ENCODE measurements at regions not wholly inside any gene's neighbourhood (a gene's known extent, or its start where the extent isn't known, plus 50 kb on each side); places are given as distances from the start of the nearest gene placed in this dataset.

DNA sequence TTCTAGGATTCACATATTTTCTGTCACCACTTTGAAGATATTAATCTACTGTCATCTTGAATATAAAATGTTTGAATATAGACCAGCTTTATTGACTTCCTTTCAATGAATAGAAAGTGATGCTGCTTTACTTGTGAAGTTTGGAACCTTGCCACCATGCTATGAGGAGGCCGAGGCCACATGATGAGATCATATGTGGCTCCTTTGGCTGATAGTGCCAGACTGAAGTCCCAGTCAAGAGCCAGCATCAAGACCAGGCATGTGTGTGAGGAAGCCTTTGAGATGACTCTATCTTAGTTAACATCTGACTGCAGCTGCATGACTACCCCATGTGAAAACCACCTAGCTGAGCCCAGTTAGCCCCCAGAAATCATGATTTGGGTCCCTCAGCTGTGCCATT lies 169.5 kb downstream of the OTOR start:
- 0% methylated on average over 1 of the region's 1 CpG for whole genome bisulfite sequencing (ENCODE audit: low lambda C conversion rate)
- no peak for DNase-seq

DNA sequence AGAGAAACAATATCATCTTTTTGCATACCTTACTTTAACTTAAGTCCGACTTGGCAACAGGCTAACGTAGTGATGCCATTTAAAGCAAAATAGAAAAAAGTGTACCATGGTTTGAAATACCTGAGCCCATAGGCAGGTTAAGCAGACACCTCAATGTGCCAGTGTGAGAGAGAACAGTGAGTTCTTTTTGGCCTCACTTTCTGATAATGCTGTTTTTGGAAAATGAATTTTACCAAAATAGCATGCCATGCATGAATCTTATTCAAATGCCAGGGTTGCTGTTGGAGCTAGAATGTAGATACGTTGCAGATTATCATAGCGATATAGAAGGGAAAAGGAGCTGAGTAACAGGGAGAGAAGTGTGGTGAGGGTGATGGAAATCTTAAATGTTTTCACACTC lies 170.2 kb downstream of the OTOR start:
- Histone ChIP-seq H3K9me2 (no peaks in the 10 kb centered on the region), H3K27me3 (ENCODE audit: insufficient read depth) (no peaks in the 10 kb centered on the region), H3K4me2 (no peak overlapping the region), H4K20me1 (ENCODE audit: insufficient read depth) (no peaks in the 10 kb centered on the region), H3K4me1 (ENCODE audit: control insufficient read depth in 1 of 2, insufficient read depth in 2 of 2, low read depth in 1 of 2, low read length in 1 of 2) (no peaks in the 10 kb centered on the region; a peak in 1 of 4 replicates), H3K9ac (no peak overlapping the region), H3K4me3 (ENCODE audit: low read depth in 2 of 2, low read length in 1 of 2) (no peak overlapping the region), H3K36me3 (replicated peaks in 1 of 2; ENCODE audit: control insufficient read depth in 1 of 2, insufficient read depth in 2 of 2, low read length in 1 of 2) (no peaks in the 10 kb centered on the region), H2AFZ (ENCODE audit: low read depth) (no peak overlapping the region), H3K79me2 (ENCODE audit: insufficient read depth) (no peaks in the 10 kb centered on the region), H3K9me3 (no peaks in the 10 kb centered on the region), H3F3A (replicated peaks; ENCODE audit: insufficient read depth) (no peaks in the 10 kb centered on the region), H3K27ac (ENCODE audit: low read depth in 2 of 2, low read length in 1 of 2) (no peak overlapping the region)
- 34% methylated on average over 4 of the region's 4 CpGs for WGBS (ENCODE audit: low lambda C conversion rate)
- ChIA-PET CTCF (no interaction called here), POLR2A (no interaction called here)
- DNase-seq = no peak
- no peak for TF ChIP-seq GABPA (IDR thresholded peaks at IDR 0.05; ENCODE audit: low read depth)
- TF ChIP-seq RAD21 (IDR thresholded peaks at IDR 0.05; ENCODE audit: low read length) = no peak
- no peak for TF ChIP-seq POLR2AphosphoS5 (IDR thresholded peaks at IDR 0.05; ENCODE audit: low read depth, low read length)
- TF ChIP-seq RFX5 (IDR thresholded peaks at IDR 0.05; ENCODE audit: low read length) = no peak
- TF ChIP-seq, protein P1, sequence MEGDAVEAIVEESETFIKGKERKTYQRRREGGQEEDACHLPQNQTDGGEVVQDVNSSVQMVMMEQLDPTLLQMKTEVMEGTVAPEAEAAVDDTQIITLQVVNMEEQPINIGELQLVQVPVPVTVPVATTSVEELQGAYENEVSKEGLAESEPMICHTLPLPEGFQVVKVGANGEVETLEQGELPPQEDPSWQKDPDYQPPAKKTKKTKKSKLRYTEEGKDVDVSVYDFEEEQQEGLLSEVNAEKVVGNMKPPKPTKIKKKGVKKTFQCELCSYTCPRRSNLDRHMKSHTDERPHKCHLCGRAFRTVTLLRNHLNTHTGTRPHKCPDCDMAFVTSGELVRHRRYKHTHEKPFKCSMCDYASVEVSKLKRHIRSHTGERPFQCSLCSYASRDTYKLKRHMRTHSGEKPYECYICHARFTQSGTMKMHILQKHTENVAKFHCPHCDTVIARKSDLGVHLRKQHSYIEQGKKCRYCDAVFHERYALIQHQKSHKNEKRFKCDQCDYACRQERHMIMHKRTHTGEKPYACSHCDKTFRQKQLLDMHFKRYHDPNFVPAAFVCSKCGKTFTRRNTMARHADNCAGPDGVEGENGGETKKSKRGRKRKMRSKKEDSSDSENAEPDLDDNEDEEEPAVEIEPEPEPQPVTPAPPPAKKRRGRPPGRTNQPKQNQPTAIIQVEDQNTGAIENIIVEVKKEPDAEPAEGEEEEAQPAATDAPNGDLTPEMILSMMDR (IDR thresholded peaks at IDR 0.05) = no peak
- TF ChIP-seq EP300 (IDR thresholded peaks at IDR 0.05; ENCODE audit: borderline replicate concordance in 1 of 2, low read depth in 1 of 2, low read length in 1 of 2) = no peak
- no peak for TF ChIP-seq CHD2 (IDR thresholded peaks at IDR 0.05; ENCODE audit: low read length, partially characterized antibody)
- TF ChIP-seq NFIC (IDR thresholded peaks at IDR 0.05; ENCODE audit: borderline replicate concordance) = no peak
- no peak for TF ChIP-seq SIN3A (IDR thresholded peaks at IDR 0.05; ENCODE audit: borderline replicate concordance, low read depth, low read length)
- no peak for TF ChIP-seq PBX3 (IDR thresholded peaks at IDR 0.05)

More for the DNA sequence above, 169.5 kb downstream of the OTOR start:
- no peaks in the 10 kb centered on the region for H4K20me1 ChIP-seq (ENCODE audit: insufficient read depth)
- H3K36me3 ChIP-seq (replicated peaks in 1 of 2; ENCODE audit: control insufficient read depth in 1 of 2, insufficient read depth in 2 of 2, low read length in 1 of 2) = no peaks in the 10 kb centered on the region
- H3K27me3 ChIP-seq (ENCODE audit: insufficient read depth) = no peaks in the 10 kb centered on the region
- H3K9me3 ChIP-seq = no peaks in the 10 kb centered on the region
- no peaks in the 10 kb centered on the region; a peak in 1 of 4 replicates for H3K4me1 ChIP-seq (ENCODE audit: control insufficient read depth in 1 of 2, insufficient read depth in 2 of 2, low read depth in 1 of 2, low read length in 1 of 2)
- TF ChIP-seq, protein P1 (IDR thresholded peaks at IDR 0.05) = no peak
- H3K9ac ChIP-seq = no peak overlapping the region
- no peak overlapping the region for H2AFZ ChIP-seq (ENCODE audit: low read depth)
- no peak overlapping the region for H3K4me2 ChIP-seq
- H3F3A ChIP-seq (replicated peaks; ENCODE audit: insufficient read depth) = no peaks in the 10 kb centered on the region
- POLR2A ChIA-PET = no interaction called here
- no peak overlapping the region for H3K27ac ChIP-seq (ENCODE audit: low read depth in 2 of 2, low read length in 1 of 2)
- CTCF ChIA-PET = no interaction called here
- no peaks in the 10 kb centered on the region for H3K9me2 ChIP-seq
- no peak overlapping the region for H3K4me3 ChIP-seq (ENCODE audit: low read depth in 2 of 2, low read length in 1 of 2)
- H3K79me2 ChIP-seq (ENCODE audit: insufficient read depth) = no peaks in the 10 kb centered on the region

Measured in SK-N-SH (cell line).